IMR-90 (cell line): ENCODE measurements at regions not wholly inside any gene's neighbourhood (a gene's known extent, or its start where the extent isn't known, plus 50 kb on each side); places are given as distances from the start of the nearest gene placed in this dataset.

ENCODE experiments used
- ATAC-seq: fragments of 200-7000 bp; cut with Tn5 transposase; 2 replicates; pipeline ENCODE4 v1.9.1; 2020; ENCODE audit warnings: low read depth, mild to moderate bottlenecking, moderate library complexity
- BruUV-seq: library from RNA; stranded (reverse); fragments of 400-500 nt; replicated peaks from 2 replicates; lab custom pipeline; 2021; lab: Mats Ljungman, UMichigan
- CTCF ChIA-PET: fragments of 300-600 bp; formaldehyde crosslinking; extraction: SDS; loops from one replicate; lab custom pipeline; 2021; ENCODE audit warnings: antibody characterized with exemption; lab: Yijun Ruan, JAX
- POLR2A ChIA-PET: fragments of 300-600 bp; sonication (Branson Sonifier 250); formaldehyde crosslinking; loops from one replicate; lab custom pipeline; 2022; ENCODE audit warnings: antibody characterized with exemption; ENCODE audit not compliant: unreplicated experiment; lab: Charles Lee
- DNase-seq: peaks from one replicate; pipeline ENCODE4 v3.0.0; 2013
- H2AFZ ChIP-seq: replicated peaks from 2 replicates; pipeline ENCODE3; 2013; ENCODE audit warnings: low read length, mild to moderate bottlenecking; ENCODE audit not compliant: poor library complexity
- H2AK5ac ChIP-seq: 2 replicates; pipeline ENCODE4 v1.6.1; 2013; ENCODE audit warnings: low read depth, low read length, inconsistent platforms
- H2AK9ac ChIP-seq: replicated peaks from 2 replicates; pipeline ENCODE3; 2013; ENCODE audit warnings: mild to moderate bottlenecking, low read depth, low read length, moderate library complexity; ENCODE audit not compliant: poor library complexity
- H2BK120ac ChIP-seq: 2 replicates; pipeline ENCODE4 v1.6.1; 2013; ENCODE audit warnings: low read depth, low read length, inconsistent platforms
- H2BK15ac ChIP-seq: 3 replicates; pipeline ENCODE4 v1.6.1; 2013; ENCODE audit warnings: low read depth, low read length, inconsistent platforms
- H2BK20ac ChIP-seq: 2 replicates; pipeline ENCODE4 v1.6.1; 2013; ENCODE audit warnings: low read depth, mild to moderate bottlenecking, inconsistent platforms, low read length, moderate library complexity
- H2BK5ac ChIP-seq: 2 replicates; pipeline ENCODE4 v1.6.1; 2013; ENCODE audit warnings: mild to moderate bottlenecking, low read depth, low read length, inconsistent platforms; ENCODE audit not compliant: poor library complexity, severe bottlenecking
- H3K14ac ChIP-seq: replicated peaks from 2 replicates; pipeline ENCODE4 v1.6.1; 2013; ENCODE audit warnings: low read depth, low read length, inconsistent platforms
- H3K18ac ChIP-seq: 2 replicates; pipeline ENCODE4 v1.6.1; 2013; ENCODE audit warnings: low read depth, low read length, control low read depth
- H3K23ac ChIP-seq: 2 replicates; pipeline ENCODE4 v1.6.1; 2013; ENCODE audit warnings: low read depth, low read length, inconsistent platforms
- H3K27ac ChIP-seq: 2 replicates; pipeline ENCODE4 v1.5.1; 2013; ENCODE audit warnings: mild to moderate bottlenecking, control low read depth, low read length; ENCODE audit not compliant: insufficient read depth
- H3K27me3 ChIP-seq: 2 replicates; pipeline ENCODE4 v1.6.1; 2013; ENCODE audit warnings: low read length; ENCODE audit not compliant: control insufficient read depth, insufficient read depth
- H3K36me3 ChIP-seq: 2 replicates; pipeline ENCODE4 v1.6.1; 2013; ENCODE audit warnings: low read length, mixed read lengths; ENCODE audit not compliant: control insufficient read depth, insufficient read depth
- H3K4ac ChIP-seq: 2 replicates; pipeline ENCODE4 v1.6.1; 2013; ENCODE audit warnings: low read depth, low read length, inconsistent platforms
- H3K4me1 ChIP-seq: 2 replicates; pipeline ENCODE4 v1.6.1; 2013; ENCODE audit warnings: low read length, mixed read lengths; ENCODE audit not compliant: control insufficient read depth, insufficient read depth
- H3K4me2 ChIP-seq: 2 replicates; pipeline ENCODE4 v1.6.1; 2013; ENCODE audit warnings: low read depth, mild to moderate bottlenecking, control low read depth, low read length, moderate library complexity
- H3K4me3 ChIP-seq: 2 replicates; pipeline ENCODE4 v1.5.1; 2013; ENCODE audit warnings: low read depth, mild to moderate bottlenecking, control low read depth, low read length, moderate library complexity; ENCODE audit not compliant: insufficient read depth
- H3K56ac ChIP-seq: 2 replicates; pipeline ENCODE4 v1.6.1; 2013; ENCODE audit warnings: low read length, inconsistent platforms; ENCODE audit not compliant: insufficient read depth; ENCODE audit errors: extremely low read depth
- H3K79me1 ChIP-seq, 2 experiments: 2 replicates each; pipeline ENCODE4 v1.6.1; 2013; ENCODE audit warnings: low read length in 2 of 2, inconsistent platforms in 1 of 2, low read depth in 1 of 2
- H3K9ac ChIP-seq: 2 replicates; pipeline ENCODE4 v1.6.1; 2013; ENCODE audit warnings: low read depth, low read length, control low read depth
- H3K9me1 ChIP-seq: 2 replicates; pipeline ENCODE4 v1.6.1; 2013; ENCODE audit warnings: low read length, inconsistent platforms; ENCODE audit not compliant: insufficient read depth
- H3K9me3 ChIP-seq: 2 replicates; pipeline ENCODE4 v1.6.1; 2013; ENCODE audit warnings: low read length; ENCODE audit not compliant: control insufficient read depth, insufficient read depth
- H4K20me1 ChIP-seq: 2 replicates; pipeline ENCODE4 v1.6.1; 2013; ENCODE audit warnings: low read length, inconsistent platforms; ENCODE audit not compliant: insufficient read depth
- H4K5ac ChIP-seq: 2 replicates; pipeline ENCODE4 v1.6.1; 2013; ENCODE audit warnings: mild to moderate bottlenecking, low read depth, low read length, control low read depth
- H4K8ac ChIP-seq, 2 experiments: 2 replicates each; pipeline ENCODE4 v1.6.1; 2013; ENCODE audit warnings: low read depth in 2 of 2, low read length in 2 of 2, control low read depth in 1 of 2, inconsistent platforms in 1 of 2
- H4K91ac ChIP-seq: 2 replicates; pipeline ENCODE4 v1.6.1; 2013; ENCODE audit warnings: low read depth, low read length, inconsistent platforms; ENCODE audit not compliant: insufficient read depth
- FOS ChIP-seq: fragments of 150-350 bp; IDR thresholded peaks from 2 replicates; pipeline ENCODE4 v1.6.1; 2016; ENCODE audit warnings: low read depth, low read length
- WGBS, 2 experiments: methylation state at CpG; one replicate each; pipeline versions ENCODE4 v1.1.5 to v1.1.7; 2013; ENCODE audit warnings: missing lambda C conversion rate in 2 of 2; ENCODE audit not compliant: insufficient read length in 1 of 2; ENCODE audit errors: extremely low coverage in 2 of 2; 5-methylcytosine and 5-hydroxymethylcytosine counted together
- dilution Hi-C: fragments of 300-500 bp; cut with HindIII; formaldehyde crosslinking; loops from one replicate; pipeline ENCODE4 v1.14.3; 2018; ENCODE audit warnings: low sequenced_read_pairs; ENCODE audit not compliant: unreplicated experiment
- in situ Hi-C: fragments of 300-500 bp; cut with MboI; formaldehyde crosslinking; loops from 3 replicates; pipeline ENCODE4 v1.14.3; 2019; ENCODE audit warnings: low sequenced_read_pairs, inconsistent platforms, mixed read lengths
- intact Hi-C: fragments of 100-400 bp; cut with micrococcal nuclease; formaldehyde crosslinking; loops from 2 replicates; pipeline ENCODE4 v1.10.0; 2022
- TF ChIP-seq, protein P1 (sequence below): fragments of 150-350 bp; IDR thresholded peaks from 2 replicates; pipeline ENCODE4 v1.6.1; 2016; ENCODE audit warnings: low read depth, mild to moderate bottlenecking, low read length, moderate library complexity, borderline replicate concordance
- TF ChIP-seq, protein P2 (sequence below): fragments of 150-350 bp; IDR thresholded peaks from 2 replicates; pipeline ENCODE4 v1.6.1; 2017; ENCODE audit warnings: mild to moderate bottlenecking, antibody characterized with exemption, low read length, low read depth

DNA sequence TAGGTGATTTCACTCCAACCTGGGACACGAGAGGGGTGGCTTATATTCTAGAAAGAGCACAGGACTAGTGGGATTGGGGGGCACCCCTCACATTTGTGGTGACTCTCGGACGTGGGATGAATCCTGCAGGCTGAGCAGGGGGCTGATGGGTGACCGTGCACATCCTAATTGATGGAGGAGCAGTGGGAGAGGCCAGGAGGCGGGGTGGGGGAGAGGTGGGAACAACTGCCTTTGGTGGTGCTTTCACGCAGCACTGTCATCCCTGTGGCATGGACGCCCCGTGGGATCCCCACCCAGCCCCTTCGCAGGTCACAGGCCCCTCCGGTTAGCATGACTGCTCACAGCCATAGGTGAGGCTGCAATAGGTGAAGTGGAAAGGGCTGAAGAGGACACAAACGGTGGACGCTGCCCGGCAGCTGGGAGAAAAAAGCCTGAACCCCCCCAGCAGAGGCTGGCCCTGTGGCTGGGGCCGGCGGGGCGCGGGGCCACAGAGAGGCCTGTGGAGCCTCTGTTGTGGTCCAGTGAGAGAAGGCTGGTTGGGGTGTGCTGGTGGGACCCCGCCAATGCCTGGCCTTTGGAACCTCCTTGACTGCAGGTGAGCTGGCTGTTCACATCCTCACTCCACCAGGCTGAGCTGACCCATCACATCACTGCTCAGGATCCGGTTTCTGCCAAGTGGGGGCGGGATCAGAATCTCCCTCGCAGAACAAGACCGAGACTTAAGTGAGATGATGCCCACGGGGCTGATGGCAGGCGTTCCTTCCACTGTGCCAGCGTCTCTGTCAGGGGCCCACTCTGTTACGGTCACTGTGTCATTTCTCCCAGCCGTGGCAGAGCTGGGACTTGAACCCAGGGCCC, 325.4 kb downstream of the TEX29 start:
- no peak overlapping the region for H2BK120ac ChIP-seq
- peaks cover 32% of the 10 kb centered on the region for H3K9me3 ChIP-seq
- CTCF ChIA-PET, result no interaction called here
- H4K91ac ChIP-seq, result no peak overlapping the region
- H3K9me1 ChIP-seq, result no peaks in the 10 kb centered on the region
- WGBS, 2 experiments, result 86% methylated on average over 10 of the region's 27 CpGs; no CpG with 5 or more reads in 1 of the 2 experiments
- H4K5ac ChIP-seq, result no peak overlapping the region
- no peak overlapping the region for H2BK20ac ChIP-seq
- no peak overlapping the region for H2AFZ ChIP-seq
- DNase-seq, result no peak
- ATAC-seq, result no peak
- no peak overlapping the region for H2BK5ac ChIP-seq
- H3K23ac ChIP-seq, result no peak overlapping the region
- no peak overlapping the region for H3K56ac ChIP-seq
- H3K4ac ChIP-seq, result no peak overlapping the region
- H3K9ac ChIP-seq, result no peak overlapping the region
- no peak overlapping the region for H3K4me3 ChIP-seq
- no peak overlapping the region for H2AK5ac ChIP-seq
- no peak overlapping the region for H3K14ac ChIP-seq
- dilution Hi-C loops (no loop called here), in situ Hi-C loops (no loop called here), intact Hi-C loops (no loop called here)
- no peak overlapping the region for H2AK9ac ChIP-seq
- H3K27ac ChIP-seq, result no peak overlapping the region
- no peak overlapping the region for H3K18ac ChIP-seq
- H3K36me3 ChIP-seq, result no peaks in the 10 kb centered on the region
- H2BK15ac ChIP-seq, result no peak overlapping the region
- no peak overlapping the region for H4K8ac ChIP-seq
- H3K79me1 ChIP-seq, result no peaks in the 10 kb centered on the region
- no peak overlapping the region for H3K4me2 ChIP-seq
- H4K20me1 ChIP-seq, result no peaks in the 10 kb centered on the region
- no peaks in the 10 kb centered on the region for H3K4me1 ChIP-seq
- no peaks in the 10 kb centered on the region for H3K27me3 ChIP-seq
- TF ChIP-seq, protein P1, sequence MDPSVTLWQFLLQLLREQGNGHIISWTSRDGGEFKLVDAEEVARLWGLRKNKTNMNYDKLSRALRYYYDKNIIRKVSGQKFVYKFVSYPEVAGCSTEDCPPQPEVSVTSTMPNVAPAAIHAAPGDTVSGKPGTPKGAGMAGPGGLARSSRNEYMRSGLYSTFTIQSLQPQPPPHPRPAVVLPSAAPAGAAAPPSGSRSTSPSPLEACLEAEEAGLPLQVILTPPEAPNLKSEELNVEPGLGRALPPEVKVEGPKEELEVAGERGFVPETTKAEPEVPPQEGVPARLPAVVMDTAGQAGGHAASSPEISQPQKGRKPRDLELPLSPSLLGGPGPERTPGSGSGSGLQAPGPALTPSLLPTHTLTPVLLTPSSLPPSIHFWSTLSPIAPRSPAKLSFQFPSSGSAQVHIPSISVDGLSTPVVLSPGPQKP, result no peak
- TF ChIP-seq FOS, result no peak
- TF ChIP-seq, protein P2, sequence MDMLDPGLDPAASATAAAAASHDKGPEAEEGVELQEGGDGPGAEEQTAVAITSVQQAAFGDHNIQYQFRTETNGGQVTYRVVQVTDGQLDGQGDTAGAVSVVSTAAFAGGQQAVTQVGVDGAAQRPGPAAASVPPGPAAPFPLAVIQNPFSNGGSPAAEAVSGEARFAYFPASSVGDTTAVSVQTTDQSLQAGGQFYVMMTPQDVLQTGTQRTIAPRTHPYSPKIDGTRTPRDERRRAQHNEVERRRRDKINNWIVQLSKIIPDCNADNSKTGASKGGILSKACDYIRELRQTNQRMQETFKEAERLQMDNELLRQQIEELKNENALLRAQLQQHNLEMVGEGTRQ, result no peak
- no TSS peak for BruUV-seq
- POLR2A ChIA-PET, result no interaction called here
